Stimulated activated CD4-positive, alpha-beta T cell treated with anti-CD3 and anti-CD28 coated beads, TNF-alpha, amount 100 ng/mL, for 1 hour (primary cell): ENCODE measurements at regions not wholly inside any gene's neighbourhood (a gene's known extent, or its start where the extent isn't known, plus 50 kb on each side); places are given as distances from the start of the nearest gene placed in this dataset.

ENCODE experiments used
- DNase-seq, 3 donors: peaks; one replicate each; pipeline ENCODE4 v3.0.0-alpha.2; 2020; ENCODE audit warnings: low read depth in 3 of 3, low spot score in 1 of 3

DNA sequence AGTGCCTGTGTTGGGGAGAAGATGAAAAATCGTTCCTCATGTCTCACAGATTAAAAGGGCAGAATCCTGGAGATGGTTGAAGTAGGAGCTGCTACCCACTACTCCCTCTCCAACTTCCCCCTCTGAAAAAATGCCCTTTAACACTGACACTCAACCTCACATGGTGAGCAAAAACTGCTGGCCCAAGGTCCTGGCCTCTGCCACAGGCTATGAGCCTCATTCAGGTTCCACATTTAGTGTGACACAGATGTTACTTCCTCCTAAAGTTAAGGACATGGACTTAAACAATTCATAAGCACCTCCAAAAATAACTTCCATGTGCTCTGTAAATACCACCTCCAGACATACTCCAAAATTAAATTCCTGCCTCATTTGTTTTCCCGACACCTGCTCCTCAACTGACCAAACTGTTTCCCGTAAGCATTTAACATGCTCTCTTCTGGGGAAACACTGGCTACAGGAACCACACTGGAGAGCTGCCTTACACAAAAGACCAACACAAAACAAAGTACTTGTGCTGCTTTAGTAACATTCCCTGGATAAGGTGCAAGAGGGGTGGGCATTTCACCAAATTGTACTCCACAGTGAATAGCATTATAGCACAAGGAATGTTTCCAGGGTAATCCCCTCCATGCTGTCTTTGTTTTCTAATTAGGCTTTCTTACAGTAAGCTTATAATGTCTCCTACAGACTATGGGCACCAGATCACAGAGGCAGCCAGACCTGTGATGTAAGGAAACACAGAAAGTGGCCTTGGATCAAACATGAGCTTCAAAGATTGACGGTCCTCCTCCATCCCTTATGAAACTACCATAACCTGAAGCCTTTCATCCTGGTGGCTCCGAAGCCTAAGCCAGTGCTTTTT lies 57.0 kb downstream of the PHLDA1 start:
- DNase-seq: no peak

DNA sequence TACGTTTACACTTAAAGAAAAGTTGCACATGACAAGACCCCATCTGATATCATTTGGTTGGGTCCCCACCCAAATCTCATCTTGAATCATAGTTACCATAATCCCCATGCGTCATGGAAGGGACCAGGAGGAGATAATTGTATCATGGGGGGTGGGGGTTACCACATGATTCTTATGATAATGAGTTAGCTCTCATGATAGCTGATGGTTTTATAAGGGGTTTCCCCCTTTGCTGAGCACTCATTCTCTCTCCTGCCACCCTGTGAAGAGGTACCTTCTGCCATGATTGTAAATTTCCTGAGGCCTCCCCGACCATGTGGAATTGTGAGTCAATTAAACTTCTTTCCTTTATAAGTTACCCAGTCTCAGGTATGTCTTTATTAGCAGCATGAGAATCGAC lies 60.3 kb downstream of the PHLDA1 start:
- no peak for DNase-seq

DNA sequence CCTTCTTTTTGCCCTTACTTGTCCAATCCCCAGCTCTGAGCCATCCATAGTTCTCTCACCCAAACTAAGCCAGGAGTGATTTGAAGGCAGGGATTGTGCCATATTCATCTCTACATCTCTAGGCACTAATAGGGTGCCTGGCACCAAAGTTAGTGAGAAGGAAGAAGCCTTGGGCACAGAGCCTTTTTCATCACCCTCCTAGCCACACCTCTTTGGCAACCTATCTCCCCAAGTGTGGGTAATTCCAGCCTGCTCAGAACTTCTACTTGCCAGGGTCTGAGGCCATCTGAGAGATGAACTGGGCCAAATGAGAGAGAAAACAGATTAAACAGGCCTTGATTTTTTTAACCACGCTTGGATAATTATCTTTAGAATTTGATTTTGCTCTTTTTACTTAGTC lies 61.3 kb downstream of the PHLDA1 start:
- no peak for DNase-seq

DNA sequence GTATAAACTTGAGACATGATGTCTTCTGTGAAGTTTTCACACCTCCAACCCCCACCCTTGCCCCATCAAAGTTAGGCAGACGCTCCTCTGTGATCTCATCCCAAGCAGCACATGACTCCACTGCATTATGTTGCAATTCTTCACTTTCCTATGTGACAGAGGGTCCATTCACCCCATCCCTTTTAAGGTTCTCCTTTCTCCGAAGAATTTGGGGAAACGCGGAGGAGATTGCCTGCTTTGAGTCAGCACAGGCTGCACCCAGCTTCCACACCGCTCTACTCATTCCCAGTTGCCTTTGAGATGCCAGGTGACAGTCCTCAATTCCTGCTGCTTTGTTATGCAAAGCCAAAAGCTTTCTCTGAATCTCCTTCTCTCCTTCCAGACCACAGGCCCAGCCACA lies 61.8 kb downstream of the PHLDA1 start:
- no peak for DNase-seq

DNA sequence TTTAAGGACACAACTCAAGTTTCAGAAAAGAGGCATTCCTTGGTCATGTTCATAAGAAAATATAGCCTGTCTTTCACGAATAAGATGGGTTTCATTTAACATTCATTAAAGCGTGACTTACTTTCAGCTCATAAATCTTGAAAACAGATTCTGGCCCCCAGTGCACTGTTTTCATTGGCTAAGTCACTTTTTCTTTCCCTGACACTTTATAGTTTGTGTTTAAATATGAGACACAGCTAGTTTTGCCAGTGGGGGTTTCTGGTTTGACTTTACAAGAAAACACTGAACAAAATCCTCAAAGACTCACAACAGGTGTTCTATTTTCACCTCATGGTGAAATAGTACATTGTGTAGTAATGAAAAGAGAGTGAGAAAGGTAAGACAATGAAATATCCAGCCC lies 65.9 kb downstream of the PHLDA1 start:
- DNase-seq: no peak

DNA sequence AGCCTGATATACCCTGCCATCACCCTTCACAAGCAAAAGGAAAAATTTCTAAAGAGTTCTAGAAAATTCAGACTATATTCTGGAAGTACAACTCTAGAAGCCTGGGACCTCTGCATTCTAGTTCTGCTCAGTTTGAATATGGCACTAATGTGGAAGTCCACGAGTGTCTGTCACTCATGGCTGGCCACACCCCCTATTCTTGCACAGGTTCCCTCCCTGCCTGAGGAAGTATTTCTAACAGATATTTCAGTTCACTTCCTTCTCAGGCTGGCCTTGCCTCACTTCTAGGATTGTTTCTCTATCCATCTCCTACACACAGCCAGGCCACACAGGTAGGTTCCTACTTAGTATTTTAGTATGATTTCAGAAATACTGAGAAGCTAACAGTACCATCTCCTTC lies 67.4 kb downstream of the PHLDA1 start:
- no peak for DNase-seq

DNA sequence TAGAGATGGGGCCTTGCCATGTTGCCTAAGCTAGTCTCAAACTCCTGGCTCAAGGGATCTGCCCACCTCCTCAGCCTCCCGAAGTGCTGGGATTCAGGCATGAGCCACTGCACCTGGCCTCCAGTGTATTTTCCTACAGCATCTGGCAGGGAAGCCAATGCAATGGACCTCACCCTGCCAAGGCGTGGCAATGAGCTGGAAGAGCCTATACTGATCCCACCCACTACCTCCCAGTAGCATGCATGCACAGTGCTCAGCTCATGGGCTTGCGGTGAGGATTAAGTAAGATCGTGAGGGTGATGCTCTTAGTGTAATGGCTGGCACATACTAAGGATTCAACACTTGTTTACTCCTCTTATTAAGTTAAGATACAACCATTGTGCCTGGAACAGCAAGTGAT lies 69.7 kb downstream of the PHLDA1 start:
- DNase-seq: no peak

DNA sequence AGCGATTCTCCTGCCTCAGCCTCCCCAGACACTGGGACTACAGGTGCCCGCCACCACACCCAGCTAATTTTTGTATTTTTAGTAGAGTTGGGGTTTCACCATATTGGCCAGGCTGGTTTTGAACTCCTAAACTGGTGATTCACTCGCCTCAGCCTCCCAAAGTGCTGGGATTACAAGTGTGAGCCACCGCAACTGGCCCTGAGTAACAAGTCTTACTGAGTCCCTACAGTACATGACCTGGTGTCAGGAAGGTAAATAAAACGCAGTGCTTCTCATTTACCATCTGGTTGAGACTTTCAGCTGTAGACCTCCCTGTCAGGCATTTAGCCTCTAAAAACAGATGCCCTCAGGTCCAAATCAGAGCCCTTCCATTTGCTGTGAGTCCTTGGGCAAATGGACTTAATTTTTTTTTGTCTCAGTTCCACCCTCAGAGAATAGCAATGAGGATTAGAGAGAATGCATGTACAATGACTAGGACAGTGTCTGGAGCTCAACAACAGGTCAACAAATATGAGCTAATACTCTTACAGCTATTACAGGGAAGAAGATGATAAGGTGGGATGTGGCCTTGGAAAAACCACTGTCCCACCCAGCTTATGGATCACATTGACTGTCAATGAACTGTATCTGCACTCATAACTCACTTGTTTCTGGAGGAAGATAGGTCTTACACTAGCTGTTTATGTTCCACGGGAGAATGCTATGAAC lies 70.5 kb downstream of the PHLDA1 start:
- no peak for DNase-seq

DNA sequence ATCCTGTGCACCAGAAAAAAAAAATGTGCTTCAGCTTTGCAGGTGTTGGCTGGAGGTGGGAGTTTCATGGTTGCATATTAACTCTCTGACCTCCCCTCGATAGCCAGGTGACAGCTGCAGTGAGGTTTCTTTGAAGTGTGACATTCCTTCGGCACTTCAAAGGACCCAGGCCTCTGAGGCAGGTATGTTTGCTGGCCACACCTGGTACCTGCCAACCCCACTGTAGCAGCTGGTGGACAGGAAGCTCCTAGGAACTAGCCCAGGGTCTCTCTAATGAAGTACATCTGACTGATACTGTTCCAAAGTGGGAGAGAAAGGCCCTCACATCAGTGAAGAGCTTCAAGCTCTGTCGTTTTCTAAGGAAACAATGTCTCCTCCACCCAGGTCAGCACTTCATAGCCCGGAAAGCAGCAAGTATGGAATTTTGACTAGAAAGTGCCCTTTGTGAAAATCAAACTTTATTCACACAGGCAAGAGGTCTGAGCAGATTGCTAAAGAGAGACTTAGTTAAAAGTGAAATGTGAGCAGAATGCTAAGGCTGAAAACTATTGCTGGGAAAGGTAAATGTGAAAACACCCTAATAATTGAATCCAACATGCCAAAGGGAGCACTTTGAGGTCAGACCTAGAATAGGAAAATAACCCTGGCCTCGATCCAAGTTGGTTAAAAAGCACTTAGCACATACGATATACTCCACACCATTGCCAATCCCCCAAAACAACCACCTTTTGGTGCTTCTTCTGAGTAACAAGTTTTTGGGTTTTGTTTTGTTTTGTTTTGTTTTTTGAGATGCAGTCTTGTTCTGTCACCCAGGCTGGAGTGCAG lies 71.3 kb downstream of the PHLDA1 start:
- no peak for DNase-seq

DNA sequence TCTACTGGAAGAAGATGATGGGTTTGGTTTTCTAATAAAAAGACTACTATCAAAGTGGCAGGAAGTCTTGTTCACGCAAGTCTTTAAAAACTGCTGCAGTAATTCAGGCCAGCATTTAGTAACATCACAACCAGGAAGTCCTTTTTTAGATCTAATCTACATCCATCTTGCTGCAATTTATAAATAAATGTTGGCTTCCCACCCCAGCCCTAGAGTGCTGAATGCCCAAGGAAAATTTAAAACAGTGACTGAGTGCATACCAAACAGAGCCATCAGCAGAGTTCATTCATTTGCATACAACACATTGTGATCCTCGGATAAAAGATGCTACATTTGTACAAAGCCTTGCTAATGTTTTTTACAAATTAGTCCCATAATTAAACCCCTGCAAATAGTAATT lies 72.1 kb downstream of the PHLDA1 start:
- DNase-seq: no peak

DNA sequence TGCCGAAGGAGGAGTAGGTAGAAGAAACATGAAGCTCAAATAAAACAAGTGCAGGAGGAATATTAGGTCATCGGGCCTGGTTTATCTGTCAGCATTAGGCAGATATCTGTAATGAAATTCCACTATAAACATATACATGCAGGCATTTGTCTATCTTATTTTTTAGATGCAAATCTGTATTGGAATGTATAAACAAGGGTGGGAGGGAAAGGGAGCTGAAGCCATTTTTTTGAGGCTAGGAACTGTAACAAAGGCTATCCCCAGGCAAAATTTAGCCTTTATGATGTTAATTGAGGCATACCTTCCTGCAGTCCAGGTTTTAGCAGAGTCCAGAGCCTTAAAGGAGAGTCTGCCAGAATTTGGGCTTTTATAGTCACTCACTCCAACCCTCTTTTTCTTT lies 72.5 kb downstream of the PHLDA1 start:
- DNase-seq: no peak

DNA sequence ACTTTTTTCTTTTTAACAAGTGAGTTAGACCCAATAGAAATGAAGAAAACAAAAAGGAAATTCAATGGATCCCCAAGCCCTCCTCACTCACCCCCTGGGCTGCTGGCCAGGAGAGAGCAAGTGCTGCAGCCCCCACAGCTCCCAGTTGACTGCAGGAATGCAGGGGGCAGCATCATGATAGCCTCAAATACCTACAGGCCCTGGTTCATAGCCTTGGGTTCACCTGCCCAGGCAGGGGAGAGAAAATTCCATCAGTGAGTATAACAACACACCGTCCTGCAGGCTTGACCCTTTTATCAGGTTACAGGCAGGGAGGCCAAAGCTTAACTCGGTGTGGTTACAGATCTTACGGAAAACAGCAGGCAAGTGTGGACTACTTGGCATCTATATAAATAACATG lies 76.3 kb downstream of the PHLDA1 start:
- DNase-seq: no peak

DNA sequence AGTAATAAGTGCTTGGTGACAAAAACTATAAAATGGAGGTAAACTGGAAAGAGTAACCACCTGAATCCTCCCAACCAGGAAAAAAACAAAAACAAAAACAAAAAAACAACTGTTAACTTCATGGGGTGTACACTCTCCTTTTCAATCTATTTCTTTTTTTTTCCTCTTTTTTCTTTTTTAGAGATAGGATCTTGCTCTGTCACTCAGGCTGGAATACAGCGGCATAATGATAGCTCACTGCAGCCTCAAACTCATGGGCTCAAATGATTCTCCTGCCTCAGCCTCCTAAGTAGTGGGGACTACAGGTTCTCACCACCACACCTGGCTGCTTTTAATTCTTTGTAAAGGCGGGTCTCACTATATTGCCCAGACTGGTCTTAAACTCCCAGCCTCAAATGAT lies 76.8 kb downstream of the PHLDA1 start:
- no peak for DNase-seq

DNA sequence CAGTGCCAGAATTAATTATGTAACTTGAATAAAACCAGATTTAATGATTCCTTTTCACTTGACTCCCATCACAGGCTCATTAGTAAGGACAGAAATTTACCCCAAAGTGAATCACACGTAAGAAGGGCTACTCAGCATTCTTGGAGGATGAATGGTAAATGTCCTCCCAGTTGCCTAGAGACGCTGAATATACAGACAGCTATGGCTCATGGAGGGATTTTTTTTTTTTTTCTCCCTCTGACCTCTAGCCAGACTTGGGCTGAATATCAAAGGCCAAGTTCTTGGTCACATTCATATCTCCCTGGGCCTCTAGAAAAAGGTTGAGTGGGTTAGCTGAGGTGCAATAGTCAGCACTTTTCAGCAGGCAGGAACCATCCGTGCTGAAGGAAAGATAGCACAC lies 77.5 kb downstream of the PHLDA1 start:
- DNase-seq: no peak

DNA sequence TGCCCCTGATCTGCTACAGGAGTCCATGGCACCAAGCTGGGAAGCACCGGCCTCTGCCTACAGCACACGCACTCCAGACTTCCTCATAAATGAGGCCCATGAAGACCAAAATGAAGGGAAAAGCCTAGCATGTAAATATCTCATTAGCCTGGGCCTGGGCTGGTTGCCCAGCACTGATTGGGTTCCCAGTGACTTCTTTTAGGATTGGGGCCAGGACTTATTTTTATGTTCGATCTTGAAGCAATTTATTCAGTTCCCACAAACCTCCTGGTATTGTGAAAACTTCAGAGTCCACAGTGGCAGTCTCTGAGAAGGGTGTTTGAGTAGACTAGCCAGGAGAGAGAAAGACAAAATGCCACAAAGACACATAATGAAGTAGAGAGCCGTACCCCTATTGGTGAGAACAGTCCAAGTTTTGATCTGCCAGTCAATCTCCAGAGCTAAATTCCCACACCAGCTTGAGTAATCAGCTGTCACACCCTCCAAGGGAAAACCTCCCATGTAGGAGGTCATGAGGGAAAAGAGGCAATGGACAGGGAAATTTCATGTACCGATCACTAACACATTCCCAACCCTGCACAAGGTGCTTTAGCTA lies 78.2 kb downstream of the PHLDA1 start:
- DNase-seq: no peak

DNA sequence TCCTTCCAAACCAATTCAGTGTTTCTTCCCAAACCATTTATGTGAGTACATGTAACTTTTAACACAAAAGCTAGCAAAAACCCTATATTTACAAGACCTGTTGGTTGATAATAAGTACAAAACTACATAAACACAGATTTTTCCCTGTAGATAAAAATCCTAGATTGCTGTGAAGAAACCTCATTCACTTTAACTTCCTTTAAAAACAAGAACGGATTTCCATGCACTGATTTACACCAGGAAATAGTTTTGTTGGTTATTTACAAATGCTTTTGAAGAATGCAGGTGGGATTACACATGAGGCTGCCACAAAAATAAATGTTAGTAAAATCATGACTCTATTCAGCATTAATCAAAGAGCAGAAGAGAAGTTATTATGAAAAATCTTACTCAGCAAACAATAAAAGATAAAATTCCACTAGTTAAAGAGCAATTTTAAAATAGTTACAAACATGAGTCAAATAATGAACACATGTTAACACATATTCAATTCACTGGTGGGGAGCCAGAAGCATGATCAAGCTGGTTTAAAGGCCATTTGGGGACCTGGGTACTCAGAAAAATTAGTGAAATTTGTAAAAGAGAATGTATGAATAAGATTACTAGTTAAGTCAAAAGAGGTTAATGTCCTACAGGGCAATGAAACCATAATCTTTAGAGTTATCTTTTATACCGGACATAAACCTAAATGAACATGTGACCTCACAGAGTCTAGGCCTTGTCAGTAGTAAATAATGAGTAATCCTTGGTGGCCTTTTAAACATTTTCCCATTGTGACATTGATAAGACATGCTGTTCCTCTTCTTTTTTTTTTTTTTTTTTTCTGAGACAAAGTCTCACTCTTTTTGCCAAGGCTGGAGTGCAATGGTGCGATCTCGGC lies 79.9 kb downstream of the PHLDA1 start:
- DNase-seq: no peak

DNA sequence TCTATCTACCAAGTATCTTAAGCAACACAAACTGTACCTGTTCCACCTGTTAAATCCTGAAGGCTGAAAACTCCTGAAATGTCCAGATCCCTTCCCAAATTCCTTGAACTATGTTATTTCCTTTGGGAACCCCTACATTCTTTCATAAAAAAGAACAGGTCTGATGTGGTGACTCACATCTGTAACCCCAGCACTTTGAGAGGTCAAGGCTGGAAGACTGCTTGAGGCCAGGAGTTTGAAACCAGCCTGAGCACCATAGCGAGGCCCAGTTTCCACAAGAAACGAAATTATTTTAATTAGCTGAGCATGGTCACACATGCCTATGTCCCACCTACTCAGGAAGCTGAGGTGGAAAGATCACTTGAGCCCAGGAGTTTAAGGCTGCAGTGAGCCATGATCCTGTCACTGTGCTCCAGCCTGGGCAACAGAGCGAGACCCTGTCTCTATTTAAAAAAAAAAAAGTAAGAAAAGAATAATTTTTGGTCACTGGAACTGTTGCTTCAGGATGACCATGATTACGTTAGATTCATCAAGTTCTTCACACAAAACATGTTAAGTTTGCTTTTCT lies 84.3 kb downstream of the PHLDA1 start:
- no peak for DNase-seq

DNA sequence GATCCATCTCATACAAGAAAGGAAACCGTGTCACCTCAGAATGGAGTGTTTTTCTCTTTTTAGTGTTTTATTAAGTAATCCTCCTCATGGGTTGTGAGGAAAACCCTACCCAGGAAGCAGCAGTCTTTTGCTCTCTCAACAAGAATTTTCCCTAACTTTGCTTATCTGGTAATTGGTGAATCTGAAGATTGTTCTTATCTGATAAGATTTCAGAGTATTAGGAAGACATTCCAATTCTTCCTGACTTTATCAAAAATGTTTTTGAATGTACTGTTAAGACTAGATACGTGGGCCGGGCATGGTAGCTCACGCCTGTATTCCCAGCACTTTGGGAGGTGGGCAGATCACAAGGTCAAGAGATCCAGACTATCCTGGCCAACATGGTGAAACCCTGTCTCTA lies 86.0 kb downstream of the PHLDA1 start:
- DNase-seq: no peak

DNA sequence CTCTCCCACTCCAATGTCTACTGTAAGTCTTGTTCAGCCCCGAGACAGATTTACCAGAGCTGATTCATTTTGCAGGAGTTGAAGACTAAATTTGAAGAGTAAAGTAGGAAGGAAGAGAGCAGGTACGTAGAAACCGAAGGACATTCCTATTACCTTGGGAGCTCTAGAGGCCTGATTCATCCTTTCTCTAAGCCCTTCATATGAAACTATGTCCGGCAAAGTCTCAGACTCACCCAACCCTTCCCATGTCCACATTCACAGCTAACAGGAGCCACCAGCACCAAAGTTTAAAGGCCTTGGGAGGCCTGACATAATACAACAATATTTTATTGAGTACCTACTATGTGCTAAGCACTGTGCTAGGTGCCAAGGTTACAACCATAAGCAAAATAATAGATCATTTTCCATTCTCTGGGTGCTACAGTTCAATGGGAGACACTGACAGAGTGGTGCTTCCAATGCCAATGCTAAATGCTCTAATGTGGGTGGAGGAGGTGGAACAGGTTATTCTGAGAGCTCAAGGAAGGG lies 86.6 kb downstream of the PHLDA1 start:
- DNase-seq: no peak
